Loucy (cell line): ENCODE measurements at regions not wholly inside any gene's neighbourhood (a gene's known extent, or its start where the extent isn't known, plus 50 kb on each side); places are given as distances from the start of the nearest gene placed in this dataset.

ENCODE experiments used
- H2AFZ ChIP-seq: fragments of 200-600 bp; sonication (generic); 2 replicates; pipeline ENCODE4 v1.6.0; 2016; ENCODE audit warnings: antibody characterized with exemption, mild to moderate bottlenecking, low read length, moderate library complexity
- H3F3A ChIP-seq: fragments of 200-600 bp; 2 replicates; pipeline ENCODE4 v1.6.0; 2016; ENCODE audit warnings: antibody characterized with exemption, low read depth, mild to moderate bottlenecking
- H3K27me3 ChIP-seq: fragments of 200-600 bp; sonication (generic); 2 replicates; pipeline ENCODE4 v1.6.1; 2014; ENCODE audit warnings: low read length, mild to moderate bottlenecking; ENCODE audit not compliant: insufficient read depth, poor library complexity, severe bottlenecking
- H3K36me3 ChIP-seq: fragments of 200-600 bp; sonication (generic); 2 replicates; pipeline ENCODE4 v1.6.1; 2016; ENCODE audit warnings: low read length; ENCODE audit not compliant: insufficient read depth
- H3K4me1 ChIP-seq: fragments of 200-600 bp; sonication (generic); 2 replicates; pipeline ENCODE4 v1.5.1; 2014; ENCODE audit warnings: low read length, mild to moderate bottlenecking; ENCODE audit not compliant: insufficient read depth, poor library complexity, severe bottlenecking
- H3K4me2 ChIP-seq: fragments of 200-600 bp; sonication (generic); 2 replicates; pipeline ENCODE4 v1.6.0; 2014; ENCODE audit warnings: antibody characterized with exemption, low read length, low read depth, mild to moderate bottlenecking; ENCODE audit not compliant: poor library complexity, severe bottlenecking
- H3K4me3 ChIP-seq: fragments of 200-600 bp; sonication (generic); 2 replicates; pipeline ENCODE4 v1.5.1; 2014; ENCODE audit warnings: low read length, mild to moderate bottlenecking, mixed read lengths; ENCODE audit not compliant: poor library complexity, severe bottlenecking
- H3K79me2 ChIP-seq: fragments of 200-600 bp; sonication (generic); 2 replicates; pipeline ENCODE4 v1.6.1; 2014; ENCODE audit warnings: low read length; ENCODE audit not compliant: insufficient read depth
- H3K9ac ChIP-seq: fragments of 200-600 bp; sonication (generic); 2 replicates; pipeline ENCODE4 v1.6.0; 2014; ENCODE audit warnings: mild to moderate bottlenecking, low read depth, low read length, moderate library complexity; ENCODE audit not compliant: poor library complexity, severe bottlenecking
- H3K9me2 ChIP-seq: fragments of 200-600 bp; sonication (generic); replicated peaks from 2 replicates; pipeline ENCODE4 v1.6.1; 2016; ENCODE audit warnings: low read depth, low read length, mixed read lengths
- H3K9me3 ChIP-seq: fragments of 200-600 bp; sonication (generic); 2 replicates; pipeline ENCODE4 v1.6.1; 2014; ENCODE audit warnings: mild to moderate bottlenecking, antibody characterized with exemption, low read length, low read depth; ENCODE audit not compliant: insufficient read depth
- H4K20me1 ChIP-seq: fragments of 200-600 bp; sonication (generic); 2 replicates; pipeline ENCODE4 v1.6.0; 2014; ENCODE audit warnings: antibody characterized with exemption, low read length, mild to moderate bottlenecking; ENCODE audit not compliant: insufficient read depth, poor library complexity, severe bottlenecking
- EZH2phosphoT487 ChIP-seq: fragments of 200-600 bp; IDR thresholded peaks from 2 replicates; pipeline ENCODE4 v1.6.1; 2018; ENCODE audit warnings: antibody characterized with exemption, mild to moderate bottlenecking, moderate library complexity, borderline replicate concordance
- TF ChIP-seq, protein P1 (sequence below): fragments of 200-600 bp; sonication (generic); conservative IDR thresholded peaks from 2 replicates; pipeline ENCODE4 v1.5.1; 2014; ENCODE audit warnings: mild to moderate bottlenecking, antibody characterized with exemption, low read length

DNA sequence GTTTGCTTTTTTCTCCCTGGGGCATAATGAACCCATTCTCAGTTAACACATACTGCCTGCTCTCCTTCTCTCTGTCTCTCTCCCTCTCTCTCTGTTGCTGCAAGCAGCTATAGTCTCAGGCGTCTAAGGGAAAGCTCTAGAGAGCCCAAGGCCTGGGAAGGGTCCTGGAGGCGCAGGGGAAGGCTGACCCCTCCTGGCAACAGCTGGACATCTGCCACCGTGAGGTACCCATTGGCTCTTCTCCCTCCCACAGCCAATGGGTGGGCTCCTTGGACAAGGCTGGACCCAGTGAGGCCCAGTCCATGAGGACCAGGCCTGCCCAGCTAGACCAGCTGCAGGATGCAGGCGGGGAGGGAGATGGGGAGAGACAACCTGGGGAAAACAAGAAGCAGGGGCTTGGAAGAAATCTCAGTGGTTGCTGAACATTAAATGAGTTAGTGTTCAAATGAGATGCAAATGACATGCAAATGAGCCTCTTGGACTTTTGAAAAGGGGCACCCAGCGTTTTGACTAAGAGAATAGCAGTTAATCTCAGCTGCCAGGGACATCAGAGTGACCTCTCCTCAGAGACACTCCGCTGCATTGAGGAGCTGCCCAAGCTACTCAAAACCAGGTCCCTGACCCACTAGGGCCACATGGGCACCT, 349.7 kb downstream of the BUD13 start:
- H2AFZ ChIP-seq = no peak overlapping the region

DNA sequence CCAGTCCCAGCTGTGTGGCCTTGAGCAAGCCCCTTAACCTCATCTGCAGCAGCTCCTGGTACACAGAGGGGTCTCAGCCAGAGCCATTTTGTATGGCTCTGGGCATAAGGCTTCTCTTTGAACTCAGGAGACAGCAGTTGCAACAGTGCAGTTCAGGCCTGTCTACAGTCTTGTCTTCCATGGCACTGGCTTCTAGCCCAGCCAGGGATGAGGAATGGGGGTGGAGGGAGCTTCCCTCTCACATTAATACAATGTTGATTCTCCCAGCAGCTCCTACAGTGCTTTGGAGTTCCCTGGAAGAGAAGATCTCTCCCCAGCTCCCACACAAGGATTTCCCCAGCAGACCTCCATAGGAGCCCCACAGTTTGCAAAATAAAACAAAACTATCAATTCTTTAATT, 350.2 kb downstream of the BUD13 start:
- Histone ChIP-seq H4K20me1 (no peaks in the 10 kb centered on the region), H3K4me1 (peaks cover 7% of the 10 kb centered on the region), H3K36me3 (no peaks in the 10 kb centered on the region), H3K79me2 (no peaks in the 10 kb centered on the region), H3K9ac (no peak overlapping the region), H3F3A (no peaks in the 10 kb centered on the region), H3K9me3 (no peaks in the 10 kb centered on the region), H3K9me2 (no peaks in the 10 kb centered on the region), H3K27me3 (no peaks in the 10 kb centered on the region), H3K4me2 (no peak overlapping the region), H2AFZ (no peak overlapping the region), H3K4me3 (no peak overlapping the region)
- TF ChIP-seq, protein P1, sequence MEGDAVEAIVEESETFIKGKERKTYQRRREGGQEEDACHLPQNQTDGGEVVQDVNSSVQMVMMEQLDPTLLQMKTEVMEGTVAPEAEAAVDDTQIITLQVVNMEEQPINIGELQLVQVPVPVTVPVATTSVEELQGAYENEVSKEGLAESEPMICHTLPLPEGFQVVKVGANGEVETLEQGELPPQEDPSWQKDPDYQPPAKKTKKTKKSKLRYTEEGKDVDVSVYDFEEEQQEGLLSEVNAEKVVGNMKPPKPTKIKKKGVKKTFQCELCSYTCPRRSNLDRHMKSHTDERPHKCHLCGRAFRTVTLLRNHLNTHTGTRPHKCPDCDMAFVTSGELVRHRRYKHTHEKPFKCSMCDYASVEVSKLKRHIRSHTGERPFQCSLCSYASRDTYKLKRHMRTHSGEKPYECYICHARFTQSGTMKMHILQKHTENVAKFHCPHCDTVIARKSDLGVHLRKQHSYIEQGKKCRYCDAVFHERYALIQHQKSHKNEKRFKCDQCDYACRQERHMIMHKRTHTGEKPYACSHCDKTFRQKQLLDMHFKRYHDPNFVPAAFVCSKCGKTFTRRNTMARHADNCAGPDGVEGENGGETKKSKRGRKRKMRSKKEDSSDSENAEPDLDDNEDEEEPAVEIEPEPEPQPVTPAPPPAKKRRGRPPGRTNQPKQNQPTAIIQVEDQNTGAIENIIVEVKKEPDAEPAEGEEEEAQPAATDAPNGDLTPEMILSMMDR = no peak
- TF ChIP-seq EZH2phosphoT487 = no peak

More for the DNA sequence above, 349.7 kb downstream of the BUD13 start:
- H3K79me2 ChIP-seq = no peaks in the 10 kb centered on the region
- no peaks in the 10 kb centered on the region for H3K9me3 ChIP-seq
- H4K20me1 ChIP-seq = no peaks in the 10 kb centered on the region
- H3K36me3 ChIP-seq = no peaks in the 10 kb centered on the region
- H3K9me2 ChIP-seq = no peaks in the 10 kb centered on the region
- no peak overlapping the region for H3K4me3 ChIP-seq
- peaks cover 7% of the 10 kb centered on the region for H3K4me1 ChIP-seq
- no peak overlapping the region for H3K9ac ChIP-seq
- no peak for TF ChIP-seq EZH2phosphoT487
- TF ChIP-seq, protein P1 = 0 out of 2 replicates have a peak, but pooled peaks have one; percentile 8
- H3K27me3 ChIP-seq = no peaks in the 10 kb centered on the region
- H3K4me2 ChIP-seq = no peak overlapping the region
- H3F3A ChIP-seq = no peaks in the 10 kb centered on the region

DNA sequence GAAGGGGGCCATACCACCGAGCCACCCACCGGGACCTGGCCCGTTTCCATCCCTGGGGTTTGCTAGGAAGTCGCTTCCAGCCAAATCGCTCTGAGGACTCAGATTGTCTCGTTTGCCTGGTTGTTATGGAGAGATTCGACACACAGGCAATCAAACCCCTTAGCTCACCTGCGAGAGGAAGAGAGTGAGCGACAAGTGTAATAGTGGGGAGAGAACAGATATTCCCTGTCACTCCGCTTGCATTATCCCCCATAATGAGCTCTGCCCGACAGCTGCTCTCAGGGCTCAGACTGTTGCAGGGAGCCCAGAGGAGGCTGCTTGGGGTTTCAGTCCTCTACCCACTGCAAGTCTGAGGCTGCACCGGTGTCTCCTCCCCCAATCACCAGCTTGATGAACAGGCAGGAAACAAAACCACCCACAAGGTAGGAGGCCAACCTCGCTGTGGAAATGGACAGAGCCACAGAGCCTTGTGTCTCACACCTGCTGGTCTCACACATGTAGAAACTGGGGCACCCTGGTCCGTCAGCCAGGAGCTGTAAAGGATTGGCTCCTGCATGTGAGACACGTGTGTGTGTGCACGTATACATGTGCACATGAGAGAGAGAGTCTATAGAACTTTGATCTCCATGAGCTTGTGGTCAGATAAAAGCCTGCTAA, 351.1 kb downstream of the BUD13 start:
- Histone ChIP-seq H3K79me2 (no peaks in the 10 kb centered on the region), H3K4me3 (no peak overlapping the region), H4K20me1 (no peaks in the 10 kb centered on the region), H3K9me3 (no peaks in the 10 kb centered on the region), H3K36me3 (no peaks in the 10 kb centered on the region), H3K27me3 (no peaks in the 10 kb centered on the region), H2AFZ (no peak overlapping the region), H3F3A (no peaks in the 10 kb centered on the region), H3K4me2 (no peak overlapping the region), H3K9ac (no peak overlapping the region), H3K4me1 (peaks cover 7% of the 10 kb centered on the region), H3K9me2 (no peaks in the 10 kb centered on the region)
- no peak for TF ChIP-seq EZH2phosphoT487
- TF ChIP-seq, protein P1 = no peak
